Activated CD4-positive, alpha-beta T cell treated with anti-CD3 and anti-CD28 coated beads for 36 hours (primary cell): ENCODE measurements at regions not wholly inside any gene's neighbourhood (a gene's known extent, or its start where the extent isn't known, plus 50 kb on each side); places are given as distances from the start of the nearest gene placed in this dataset.

Experiments used
- ATAC-seq: fragments of 200-7000 bp; cut with Tn5 transposase; one replicate; pipeline ENCODE4 v1.10.0; 2021; ENCODE audit warnings: mild to moderate bottlenecking, moderate library complexity
- CTCF ChIA-PET: fragments of 350-600 bp; sonication (Branson Sonifier 250); formaldehyde crosslinking; loops from one replicate; lab custom pipeline; 2021; ENCODE audit warnings: antibody characterized with exemption; lab: Charles Lee
- POLR2A ChIA-PET: fragments of 350-600 bp; sonication (Branson Sonifier 250); formaldehyde crosslinking; loops from one replicate; lab custom pipeline; 2021; ENCODE audit warnings: antibody characterized with exemption, inconsistent platforms; lab: Charles Lee
- DNase-seq: peaks from one replicate; pipeline ENCODE4 v3.0.0-alpha.2; 2020
- H3K27ac Mint-ChIP-seq: one replicate; pipeline ENCODE4 v1.8.0; 2021; ENCODE audit warnings: mixed read lengths
- H3K27me3 Mint-ChIP-seq: one replicate; pipeline ENCODE4 v1.8.0; 2021; ENCODE audit warnings: mixed read lengths
- H3K36me3 Mint-ChIP-seq: one replicate; pipeline ENCODE4 v1.8.0; 2021; ENCODE audit warnings: low read depth, mixed read lengths
- H3K4me1 Mint-ChIP-seq: one replicate; pipeline ENCODE4 v1.8.0; 2021; ENCODE audit warnings: mixed read lengths
- H3K4me3 Mint-ChIP-seq: one replicate; pipeline ENCODE4 v1.8.0; 2021; ENCODE audit warnings: mild to moderate bottlenecking, moderate library complexity, mixed read lengths
- H3K9me3 Mint-ChIP-seq: one replicate; pipeline ENCODE4 v1.8.0; 2021; ENCODE audit warnings: low read depth, mixed read lengths
- intact Hi-C, 2 experiments: fragments of 100-400 bp; cut with DNase I in 1 of 2; cut with micrococcal nuclease in 1 of 2; formaldehyde crosslinking; loops; one replicate each; pipeline versions ENCODE4 v1.14.2 to v1.15.1; 2022 to 2024; cut with DNase I, micrococcal nuclease

- ChIA-PET CTCF (no interaction called here), POLR2A (no interaction called here)
- H3K36me3 Mint-ChIP-seq: no peaks in the 10 kb centered on the region
- H3K27ac Mint-ChIP-seq: no peak overlapping the region
- no peaks in the 10 kb centered on the region for H3K4me1 Mint-ChIP-seq
- H3K27me3 Mint-ChIP-seq: no peaks in the 10 kb centered on the region
- H3K4me3 Mint-ChIP-seq: no peak overlapping the region
- ATAC-seq (no peak), DNase-seq (no peak)
- H3K9me3 Mint-ChIP-seq: peaks cover 9% of the 10 kb centered on the region
- intact Hi-C loops: no loop called here
Observed at GRCh38 chr4:45409536-45409935, 683.2 kb upstream of the GNPDA2 start.

- Mint-ChIP-seq H3K4me3 (no peak overlapping the region), H3K27ac (no peak overlapping the region)
- intact Hi-C loops: no loop called here
Observed at GRCh38 chr4:45408996-45409395, 682.6 kb upstream of the GNPDA2 start.

GRCh38 chr4:45399116-45399515 lies 672.8 kb upstream of the GNPDA2 start:
- ChIA-PET CTCF (no interaction called here), POLR2A (no interaction called here)
- no peaks in the 10 kb centered on the region for H3K27me3 Mint-ChIP-seq
- H3K4me1 Mint-ChIP-seq: no peaks in the 10 kb centered on the region
- no peak for DNase-seq
- H3K9me3 Mint-ChIP-seq: peaks cover 7% of the 10 kb centered on the region
- no peak overlapping the region for H3K27ac Mint-ChIP-seq
- no peak for ATAC-seq
- intact Hi-C loops: no loop called here
- H3K4me3 Mint-ChIP-seq: no peak overlapping the region
- H3K36me3 Mint-ChIP-seq: no peaks in the 10 kb centered on the region

More at GRCh38 chr4:45408996-45409395, 682.6 kb upstream of the GNPDA2 start:
- ATAC-seq: no peak
- Mint-ChIP-seq H3K36me3 (no peaks in the 10 kb centered on the region), H3K9me3 (peaks cover 10% of the 10 kb centered on the region), H3K4me1 (no peaks in the 10 kb centered on the region), H3K27me3 (no peaks in the 10 kb centered on the region)
- DNase-seq: no peak
- POLR2A ChIA-PET: no interaction called here
- CTCF ChIA-PET: no interaction called here

GRCh38 chr4:45385306-45385705 lies 659.0 kb upstream of the GNPDA2 start:
- H3K27me3 Mint-ChIP-seq: no peaks in the 10 kb centered on the region

GRCh38 chr4:45370408-45370807 lies 644.1 kb upstream of the GNPDA2 start:
- DNase-seq (no peak), ATAC-seq (no peak)
- H3K4me1 Mint-ChIP-seq: no peaks in the 10 kb centered on the region
- H3K9me3 Mint-ChIP-seq: peaks cover 5% of the 10 kb centered on the region
- H3K4me3 Mint-ChIP-seq: no peak overlapping the region
- H3K27me3 Mint-ChIP-seq: no peaks in the 10 kb centered on the region
- no peak overlapping the region for H3K27ac Mint-ChIP-seq
- H3K36me3 Mint-ChIP-seq: no peaks in the 10 kb centered on the region
- intact Hi-C loops: no loop called here
- ChIA-PET CTCF (no interaction called here), POLR2A (no interaction called here)

More at GRCh38 chr4:45385306-45385705, 659.0 kb upstream of the GNPDA2 start:
- intact Hi-C loops: no loop called here
- POLR2A ChIA-PET: no interaction called here
- Mint-ChIP-seq H3K27ac (no peak overlapping the region), H3K36me3 (no peaks in the 10 kb centered on the region), H3K4me3 (no peak overlapping the region), H3K9me3 (peaks cover 12% of the 10 kb centered on the region), H3K4me1 (no peaks in the 10 kb centered on the region)
- no peak for ATAC-seq
- no peak for DNase-seq
- CTCF ChIA-PET: no interaction called here

GRCh38 chr4:45368832-45369231 lies 642.5 kb upstream of the GNPDA2 start:
- H3K36me3 Mint-ChIP-seq: no peaks in the 10 kb centered on the region
- no peak overlapping the region for H3K27ac Mint-ChIP-seq
- ATAC-seq: no peak
- no peaks in the 10 kb centered on the region for H3K27me3 Mint-ChIP-seq
- ChIA-PET POLR2A (no interaction called here), CTCF (no interaction called here)
- DNase-seq: no peak
- H3K4me3 Mint-ChIP-seq: no peak overlapping the region
- intact Hi-C loops: no loop called here
- H3K9me3 Mint-ChIP-seq: peaks cover 8% of the 10 kb centered on the region
- H3K4me1 Mint-ChIP-seq: no peaks in the 10 kb centered on the region

GRCh38 chr4:45363931-45364330 lies 637.6 kb upstream of the GNPDA2 start:
- CTCF ChIA-PET: no interaction called here
- DNase-seq (no peak), ATAC-seq (no peak)
- POLR2A ChIA-PET: no interaction called here
- no peaks in the 10 kb centered on the region for H3K27me3 Mint-ChIP-seq
- no peak overlapping the region for H3K4me3 Mint-ChIP-seq
- H3K27ac Mint-ChIP-seq: no peak overlapping the region
- peaks cover 14% of the 10 kb centered on the region for H3K9me3 Mint-ChIP-seq
- H3K36me3 Mint-ChIP-seq: peaks cover 2% of the 10 kb centered on the region
- no peaks in the 10 kb centered on the region for H3K4me1 Mint-ChIP-seq
- intact Hi-C loops: no loop called here

GRCh38 chr4:45358573-45359506 lies 632.5 kb upstream of the GNPDA2 start:
- POLR2A ChIA-PET: no interaction called here
- intact Hi-C loops: no loop called here
- no peak for ATAC-seq
- Mint-ChIP-seq H3K27ac (no peak overlapping the region), H3K9me3 (peaks cover 11% of the 10 kb centered on the region), H3K36me3 (peaks cover 2% of the 10 kb centered on the region), H3K27me3 (no peaks in the 10 kb centered on the region), H3K4me1 (no peaks in the 10 kb centered on the region), H3K4me3 (no peak overlapping the region)
- DNase-seq: no peak
- CTCF ChIA-PET: no interaction called here

GRCh38 chr4:45353161-45353560 lies 626.8 kb upstream of the GNPDA2 start:
- H3K4me1 Mint-ChIP-seq: no peaks in the 10 kb centered on the region
- CTCF ChIA-PET: no interaction called here
- H3K27me3 Mint-ChIP-seq: no peaks in the 10 kb centered on the region
- ATAC-seq: no peak
- H3K9me3 Mint-ChIP-seq: peaks cover 8% of the 10 kb centered on the region
- H3K27ac Mint-ChIP-seq: no peak overlapping the region
- no peaks in the 10 kb centered on the region for H3K36me3 Mint-ChIP-seq
- POLR2A ChIA-PET: no interaction called here
- no peak overlapping the region for H3K4me3 Mint-ChIP-seq
- no peak for DNase-seq
- intact Hi-C loops: no loop called here

GRCh38 chr4:45350438-45350837 lies 624.1 kb upstream of the GNPDA2 start:
- DNase-seq (no peak), ATAC-seq (no peak)
- H3K27ac Mint-ChIP-seq: no peak overlapping the region
- no peak overlapping the region for H3K4me3 Mint-ChIP-seq
- ChIA-PET POLR2A (no interaction called here), CTCF (no interaction called here)
- peaks cover 8% of the 10 kb centered on the region for H3K9me3 Mint-ChIP-seq
- H3K4me1 Mint-ChIP-seq: no peaks in the 10 kb centered on the region
- no peaks in the 10 kb centered on the region for H3K27me3 Mint-ChIP-seq
- intact Hi-C loops: no loop called here
- H3K36me3 Mint-ChIP-seq: no peaks in the 10 kb centered on the region

GRCh38 chr4:45349859-45350258 lies 623.5 kb upstream of the GNPDA2 start:
- CTCF ChIA-PET: no interaction called here

GRCh38 chr4:45346816-45347435 lies 620.6 kb upstream of the GNPDA2 start:
- no peak for ATAC-seq
- ChIA-PET CTCF (no interaction called here), POLR2A (no interaction called here)
- intact Hi-C loops: no loop called here
- Mint-ChIP-seq H3K36me3 (no peaks in the 10 kb centered on the region), H3K4me3 (no peak overlapping the region), H3K9me3 (peaks cover 6% of the 10 kb centered on the region), H3K27ac (no peak overlapping the region), H3K27me3 (no peaks in the 10 kb centered on the region), H3K4me1 (no peaks in the 10 kb centered on the region)
- no peak for DNase-seq

More at GRCh38 chr4:45349859-45350258, 623.5 kb upstream of the GNPDA2 start:
- Mint-ChIP-seq H3K27ac (no peak overlapping the region), H3K4me3 (no peak overlapping the region), H3K27me3 (no peaks in the 10 kb centered on the region), H3K4me1 (no peaks in the 10 kb centered on the region), H3K9me3 (peaks cover 8% of the 10 kb centered on the region), H3K36me3 (no peaks in the 10 kb centered on the region)
- no peak for DNase-seq
- intact Hi-C loops: no loop called here
- ATAC-seq: no peak
- POLR2A ChIA-PET: no interaction called here
